ENCODE measurements at regions not wholly inside any gene's neighbourhood (a gene's known extent, or its start where the extent isn't known, plus 50 kb on each side); places are given as distances from the start of the nearest gene placed in this dataset.

DNA sequence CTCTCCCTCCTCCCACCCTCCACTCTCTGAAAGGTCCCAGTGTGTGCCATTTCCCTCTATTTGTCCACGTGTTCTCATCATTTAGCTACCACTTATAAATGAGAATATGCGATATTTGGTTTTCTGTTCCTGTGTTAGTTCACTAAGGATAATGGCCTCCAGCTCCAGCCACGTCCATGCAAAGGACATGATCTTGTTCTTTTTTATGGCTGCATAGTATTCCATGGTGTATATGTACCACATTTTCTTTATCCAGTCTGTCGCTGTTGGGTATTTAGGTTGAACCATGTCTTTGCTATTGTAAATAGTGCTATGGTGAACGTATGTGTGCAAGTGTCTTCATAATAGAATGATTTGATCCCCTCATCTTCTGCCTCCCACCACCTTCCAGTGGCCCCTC lies 183.7 kb upstream of the AUTS2 start:
- TF ChIP-seq, protein P1, sequence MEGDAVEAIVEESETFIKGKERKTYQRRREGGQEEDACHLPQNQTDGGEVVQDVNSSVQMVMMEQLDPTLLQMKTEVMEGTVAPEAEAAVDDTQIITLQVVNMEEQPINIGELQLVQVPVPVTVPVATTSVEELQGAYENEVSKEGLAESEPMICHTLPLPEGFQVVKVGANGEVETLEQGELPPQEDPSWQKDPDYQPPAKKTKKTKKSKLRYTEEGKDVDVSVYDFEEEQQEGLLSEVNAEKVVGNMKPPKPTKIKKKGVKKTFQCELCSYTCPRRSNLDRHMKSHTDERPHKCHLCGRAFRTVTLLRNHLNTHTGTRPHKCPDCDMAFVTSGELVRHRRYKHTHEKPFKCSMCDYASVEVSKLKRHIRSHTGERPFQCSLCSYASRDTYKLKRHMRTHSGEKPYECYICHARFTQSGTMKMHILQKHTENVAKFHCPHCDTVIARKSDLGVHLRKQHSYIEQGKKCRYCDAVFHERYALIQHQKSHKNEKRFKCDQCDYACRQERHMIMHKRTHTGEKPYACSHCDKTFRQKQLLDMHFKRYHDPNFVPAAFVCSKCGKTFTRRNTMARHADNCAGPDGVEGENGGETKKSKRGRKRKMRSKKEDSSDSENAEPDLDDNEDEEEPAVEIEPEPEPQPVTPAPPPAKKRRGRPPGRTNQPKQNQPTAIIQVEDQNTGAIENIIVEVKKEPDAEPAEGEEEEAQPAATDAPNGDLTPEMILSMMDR (IDR thresholded peaks at IDR 0.05; ENCODE audit: low read length): no peak
- TF ChIP-seq EZH2 (optimal IDR thresholded peaks at IDR 0.05; ENCODE audit: low read depth, low read length) (no peak), EZH2phosphoT487 (IDR thresholded peaks at IDR 0.05; ENCODE audit: low read length) (no peak)
